ENCODE measurements at regions not wholly inside any gene's neighbourhood (a gene's known extent, or its start where the extent isn't known, plus 50 kb on each side); places are given as distances from the start of the nearest gene placed in this dataset.

GRCh38 chr15:25238716-25239470 lies 199.9 kb downstream of the UBE3A start:
- TF ChIP-seq CTCF (IDR thresholded peaks at IDR 0.05; ENCODE audit: poor library complexity, severe bottlenecking), result no peak
- no peak for TF ChIP-seq POLR2AphosphoS5 (IDR thresholded peaks at IDR 0.05)
- no peak for TF ChIP-seq RAD21 (conservative IDR thresholded peaks at IDR 0.05)
- no peak for TF ChIP-seq MXI1 (conservative IDR thresholded peaks at IDR 0.05; ENCODE audit: poor library complexity, severe bottlenecking)
- TF ChIP-seq EZH2 (IDR thresholded peaks at IDR 0.05; ENCODE audit: borderline replicate concordance, insufficient read depth, low read length, poor library complexity, severe bottlenecking), result no peak
- TF ChIP-seq EP300 (conservative IDR thresholded peaks at IDR 0.05; ENCODE audit: poor library complexity, severe bottlenecking), result no peak
- TF ChIP-seq REST (IDR thresholded peaks at IDR 0.05; ENCODE audit: borderline replicate concordance), result no peak
- no peak for TF ChIP-seq TAF1 (IDR thresholded peaks at IDR 0.05; ENCODE audit: low read depth)
